CD4-positive, CD25-positive, alpha-beta regulatory T cell (primary cell): ENCODE measurements at regions not wholly inside any gene's neighbourhood (a gene's known extent, or its start where the extent isn't known, plus 50 kb on each side); places are given as distances from the start of the nearest gene placed in this dataset.

ENCODE experiments used
- ATAC-seq, 2 donors: fragments of 150-1000 bp; cut with Tn5 transposase; one replicate each; pipeline ENCODE4 v1.10.0; 2021; ENCODE audit warnings: low read depth in 2 of 2, moderate number of reproducible peaks in 2 of 2, moderate library complexity in 1 of 2
- DNase-seq, 3 donors: peaks; one replicate each; pipeline versions ENCODE4 v3.0.0 to v3.0.0-alpha.2; 2012 to 2022; ENCODE audit warnings: mixed read lengths in 1 of 3
- H3K27ac ChIP-seq: one replicate; pipeline ENCODE4 v1.7.0; 2013; ENCODE audit warnings: mild to moderate bottlenecking, low read length; ENCODE audit not compliant: insufficient read depth, poor library complexity, severe bottlenecking
- H3K27me3 ChIP-seq: one replicate; pipeline ENCODE4 v1.7.0; 2013; ENCODE audit warnings: low read length; ENCODE audit not compliant: control insufficient read depth, insufficient read depth
- H3K36me3 ChIP-seq: one replicate; pipeline ENCODE4 v1.7.0; 2013; ENCODE audit warnings: mild to moderate bottlenecking, low read length, moderate library complexity; ENCODE audit not compliant: control insufficient read depth, insufficient read depth
- H3K4me1 ChIP-seq: 2 replicates; pipeline ENCODE4 v1.7.0; 2013; ENCODE audit warnings: mild to moderate bottlenecking, low read length; ENCODE audit not compliant: insufficient read depth, control insufficient read depth, poor library complexity, severe bottlenecking
- H3K4me3 ChIP-seq: one replicate; pipeline ENCODE4 v1.7.0; 2013; ENCODE audit warnings: low read depth, mild to moderate bottlenecking, low read length, moderate library complexity
- H3K9me3 ChIP-seq, 2 experiments: 1 replicate in 1 of 2; 2 replicates in 1 of 2; pipeline ENCODE4 v1.7.0; 2013; ENCODE audit warnings: low read length in 2 of 2, mild to moderate bottlenecking in 1 of 2, moderate library complexity in 1 of 2; ENCODE audit not compliant: control insufficient read depth in 2 of 2
- H3K27ac Mint-ChIP-seq, 3 donors: one replicate each; pipeline ENCODE4 v1.8.0; 2020 to 2022; ENCODE audit warnings: mild to moderate bottlenecking in 3 of 3, mixed read lengths in 3 of 3, moderate library complexity in 2 of 3
- H3K27me3 Mint-ChIP-seq: one replicate; pipeline ENCODE4 v1.8.0; 2022; ENCODE audit warnings: mild to moderate bottlenecking, mixed read lengths
- H3K36me3 Mint-ChIP-seq: one replicate; pipeline ENCODE4 v1.8.0; 2020; ENCODE audit warnings: mixed read lengths
- H3K4me1 Mint-ChIP-seq, 4 donors: one replicate each; pipeline ENCODE4 v1.8.0; 2020 to 2022; ENCODE audit warnings: mixed read lengths in 4 of 4, mild to moderate bottlenecking in 1 of 4
- H3K4me3 Mint-ChIP-seq, 4 donors: one replicate each; pipeline ENCODE4 v1.8.0; 2020 to 2022; ENCODE audit warnings: mild to moderate bottlenecking in 4 of 4, mixed read lengths in 4 of 4, moderate library complexity in 3 of 4
- H3K9me3 Mint-ChIP-seq, 7 donors: one replicate each; pipeline ENCODE4 v1.8.0; 2020 to 2022; ENCODE audit warnings: mixed read lengths in 7 of 7, mild to moderate bottlenecking in 3 of 7, moderate library complexity in 2 of 7

DNA sequence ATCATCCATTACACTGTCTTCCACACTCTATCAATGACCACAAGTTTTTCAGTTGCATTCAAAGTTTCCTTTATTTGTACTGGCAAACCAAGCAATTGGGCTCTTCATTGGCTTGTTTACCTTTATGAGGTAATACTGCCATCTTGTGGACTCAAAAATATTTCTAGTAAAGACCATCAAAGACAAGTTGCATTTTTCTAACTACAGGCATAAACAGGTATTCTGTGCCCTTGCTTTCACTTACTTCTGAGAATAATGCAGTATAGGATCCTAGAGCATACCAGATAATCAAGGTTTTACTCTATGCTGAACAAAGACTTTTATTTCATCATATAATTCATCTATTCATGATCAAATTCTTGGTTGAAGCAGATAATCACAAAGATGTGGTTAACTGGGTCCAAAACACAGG, 173.7 kb upstream of the POU5F2 start:
- ATAC-seq = peak in 1 of 2 donors; percentile 42
- H3K4me1 Mint-ChIP-seq = peaks cover 0 to 5% (median 0%) of the 10 kb centered on the region in 4 donors
- no peak overlapping the region for H3K27ac Mint-ChIP-seq
- H3K27me3 ChIP-seq = no peaks in the 10 kb centered on the region
- H3K4me1 ChIP-seq = no peaks in the 10 kb centered on the region
- H3K27ac ChIP-seq = no peak overlapping the region
- H3K9me3 ChIP-seq = no peaks in the 10 kb centered on the region
- H3K27me3 Mint-ChIP-seq = no peaks in the 10 kb centered on the region
- H3K36me3 Mint-ChIP-seq = peaks cover 6% of the 10 kb centered on the region
- no peak overlapping the region for H3K4me3 Mint-ChIP-seq
- no peak overlapping the region for H3K4me3 ChIP-seq
- H3K9me3 Mint-ChIP-seq = no peaks in the 10 kb centered on the region
- DNase-seq = peak in 2 of 3 donors; percentile 39 to 64
- H3K36me3 ChIP-seq = no peaks in the 10 kb centered on the region

DNA sequence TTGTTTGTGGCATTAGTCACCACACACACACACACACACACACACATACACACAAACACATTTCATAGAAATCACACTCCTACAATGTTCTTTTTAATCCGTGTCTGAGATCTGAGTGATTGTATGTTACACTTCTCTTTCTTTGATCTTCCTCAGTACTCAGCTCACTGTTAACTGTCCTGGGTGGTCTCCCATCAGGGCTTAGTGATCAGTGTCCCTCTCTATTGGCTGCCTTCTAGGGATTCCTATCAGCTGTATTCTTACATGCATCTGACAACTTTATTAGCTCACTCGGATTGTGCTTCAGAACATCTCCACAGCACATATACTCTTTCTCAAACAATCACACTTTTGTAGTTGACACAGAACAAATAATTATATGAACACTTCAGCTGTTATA, 170.2 kb upstream of the POU5F2 start:
- DNase-seq (no peak), ATAC-seq (no peak)
- Mint-ChIP-seq H3K27ac (no peak overlapping the region), H3K4me3 (no peak overlapping the region), H3K27me3 (no peaks in the 10 kb centered on the region), H3K4me1 (peaks cover 0 to 5% (median 1%) of the 10 kb centered on the region in 4 donors), H3K9me3 (no peaks in the 10 kb centered on the region), H3K36me3 (peaks cover 3% of the 10 kb centered on the region)
- Histone ChIP-seq H3K36me3 (no peaks in the 10 kb centered on the region), H3K4me3 (no peak overlapping the region), H3K27me3 (no peaks in the 10 kb centered on the region), H3K9me3 (no peaks in the 10 kb centered on the region), H3K4me1 (no peaks in the 10 kb centered on the region), H3K27ac (no peak overlapping the region)

DNA sequence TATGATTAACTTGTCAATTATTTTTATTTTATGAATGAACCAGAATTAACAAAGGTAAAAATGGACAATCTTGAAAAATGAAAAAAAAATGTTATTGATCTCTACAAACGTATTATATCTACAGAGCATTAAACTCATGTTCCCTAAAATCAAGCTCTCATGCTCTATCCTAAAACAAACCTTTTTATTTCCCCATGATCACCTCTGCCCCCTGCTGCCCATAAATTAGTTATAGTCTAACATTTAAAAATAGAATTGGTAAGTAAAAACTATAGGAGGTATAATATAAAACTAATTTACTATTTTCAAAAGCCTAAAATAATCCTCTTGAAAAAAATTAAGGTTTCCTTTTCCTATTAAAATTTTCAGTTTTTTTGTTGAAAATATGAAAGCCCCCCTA, 168.0 kb upstream of the POU5F2 start:
- no peaks in the 10 kb centered on the region for H3K9me3 Mint-ChIP-seq
- no peak overlapping the region for H3K4me3 ChIP-seq
- peaks cover 0 to 9% (median 3%) of the 10 kb centered on the region in 4 donors for H3K4me1 Mint-ChIP-seq
- DNase-seq = peak in 1 of 3 donors; percentile 13
- H3K27me3 ChIP-seq = no peaks in the 10 kb centered on the region
- H3K36me3 Mint-ChIP-seq = no peaks in the 10 kb centered on the region
- H3K36me3 ChIP-seq = no peaks in the 10 kb centered on the region
- H3K27ac Mint-ChIP-seq = no peak overlapping the region
- no peaks in the 10 kb centered on the region for H3K9me3 ChIP-seq
- no peaks in the 10 kb centered on the region for H3K4me1 ChIP-seq
- no peak overlapping the region for H3K27ac ChIP-seq
- no peak overlapping the region for H3K4me3 Mint-ChIP-seq
- no peak for ATAC-seq
- H3K27me3 Mint-ChIP-seq = no peaks in the 10 kb centered on the region

DNA sequence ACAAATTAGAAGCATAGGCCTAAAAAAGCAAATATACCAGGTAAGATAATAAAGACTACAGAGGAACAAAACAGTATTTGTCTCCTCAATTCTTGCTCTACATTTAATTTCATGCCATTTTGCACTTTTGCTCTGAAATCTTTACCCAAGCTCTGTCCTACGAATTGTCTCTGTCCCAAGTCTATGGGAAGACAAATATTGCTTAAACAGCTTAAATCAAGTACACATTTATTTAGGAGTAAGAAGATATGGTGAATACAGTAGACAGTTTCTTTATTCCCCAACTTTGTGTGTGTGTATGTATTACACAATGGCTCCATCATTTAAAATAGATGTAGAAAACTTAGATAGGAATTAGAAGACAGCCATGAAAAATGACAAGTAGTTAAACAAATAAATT, 163.5 kb upstream of the POU5F2 start:
- H3K4me3 ChIP-seq = no peak overlapping the region
- Mint-ChIP-seq H3K9me3 (no peaks in the 10 kb centered on the region), H3K36me3 (no peaks in the 10 kb centered on the region), H3K4me1 (peaks cover 0 to 6% (median 3%) of the 10 kb centered on the region in 4 donors), H3K27me3 (no peaks in the 10 kb centered on the region), H3K4me3 (no peak overlapping the region), H3K27ac (no peak overlapping the region)
- no peaks in the 10 kb centered on the region for H3K27me3 ChIP-seq
- no peak overlapping the region for H3K27ac ChIP-seq
- no peaks in the 10 kb centered on the region for H3K36me3 ChIP-seq
- H3K9me3 ChIP-seq = no peaks in the 10 kb centered on the region
- no peaks in the 10 kb centered on the region for H3K4me1 ChIP-seq
- DNase-seq = no peak
- no peak for ATAC-seq

DNA sequence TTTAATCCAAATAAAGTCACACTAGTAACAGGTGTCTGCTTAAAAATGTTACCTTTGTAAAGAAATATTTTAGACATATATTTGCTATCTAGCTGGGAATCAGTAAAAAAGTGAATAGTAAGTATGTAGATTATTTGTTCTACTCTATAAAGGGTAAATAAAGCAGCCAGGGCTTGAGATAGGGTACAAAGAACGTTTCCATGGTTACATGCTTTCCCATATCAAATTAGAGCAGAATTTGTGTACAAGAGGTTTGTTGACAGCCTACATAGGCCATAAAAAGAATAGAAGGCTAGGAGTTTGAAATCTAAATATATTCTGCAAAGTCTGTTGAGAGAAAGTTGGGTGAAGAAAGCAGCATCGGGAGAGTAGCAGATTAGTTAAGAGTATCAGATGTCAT, 160.9 kb upstream of the POU5F2 start:
- Mint-ChIP-seq H3K27me3 (no peaks in the 10 kb centered on the region), H3K36me3 (no peaks in the 10 kb centered on the region), H3K9me3 (no peaks in the 10 kb centered on the region), H3K27ac (no peak overlapping the region), H3K4me1 (peaks cover 0 to 6% (median 3%) of the 10 kb centered on the region in 4 donors), H3K4me3 (no peak overlapping the region)
- Histone ChIP-seq H3K4me1 (no peaks in the 10 kb centered on the region), H3K27me3 (no peaks in the 10 kb centered on the region), H3K9me3 (no peaks in the 10 kb centered on the region), H3K36me3 (no peaks in the 10 kb centered on the region), H3K27ac (no peak overlapping the region), H3K4me3 (no peak overlapping the region)
- no peak for ATAC-seq
- no peak for DNase-seq

DNA sequence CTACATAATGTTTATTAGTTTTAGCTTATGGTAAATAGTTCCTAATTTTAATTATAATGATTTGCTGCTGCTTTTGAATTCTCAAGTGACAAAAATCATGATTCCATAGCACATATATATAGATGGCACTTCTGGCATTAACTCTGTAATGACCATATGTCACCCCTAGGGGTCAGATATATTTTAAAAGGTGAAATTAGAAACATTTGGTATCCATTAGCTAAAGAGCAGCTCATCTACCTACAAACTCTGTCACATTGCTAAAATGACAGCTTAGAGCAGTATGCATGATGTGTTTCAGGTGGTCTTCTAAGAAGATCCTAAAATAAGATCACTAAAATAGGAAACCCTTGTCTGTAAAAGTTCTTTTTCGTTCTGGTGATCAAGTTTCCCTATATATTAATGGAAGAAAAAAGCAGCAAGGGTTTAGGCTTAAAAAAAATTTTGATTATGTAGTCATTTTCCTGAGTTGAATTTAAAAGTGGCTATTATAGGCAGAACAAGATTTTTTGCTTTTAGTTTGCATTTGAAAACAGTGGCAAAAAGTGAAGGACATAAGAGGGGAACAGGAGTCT, 157.7 kb upstream of the POU5F2 start:
- no peaks in the 10 kb centered on the region for H3K9me3 ChIP-seq
- DNase-seq (peak in 1 of 3 donors; percentile 23), ATAC-seq (no peak)
- Mint-ChIP-seq H3K4me1 (peaks cover 0 to 2% (median 0%) of the 10 kb centered on the region in 4 donors), H3K27me3 (no peaks in the 10 kb centered on the region), H3K36me3 (no peaks in the 10 kb centered on the region), H3K27ac (no peak overlapping the region), H3K4me3 (no peak overlapping the region), H3K9me3 (no peaks in the 10 kb centered on the region)
- H3K4me3 ChIP-seq = no peak overlapping the region
- H3K27ac ChIP-seq = no peak overlapping the region
- H3K4me1 ChIP-seq = no peaks in the 10 kb centered on the region
- no peaks in the 10 kb centered on the region for H3K27me3 ChIP-seq
- H3K36me3 ChIP-seq = no peaks in the 10 kb centered on the region

DNA sequence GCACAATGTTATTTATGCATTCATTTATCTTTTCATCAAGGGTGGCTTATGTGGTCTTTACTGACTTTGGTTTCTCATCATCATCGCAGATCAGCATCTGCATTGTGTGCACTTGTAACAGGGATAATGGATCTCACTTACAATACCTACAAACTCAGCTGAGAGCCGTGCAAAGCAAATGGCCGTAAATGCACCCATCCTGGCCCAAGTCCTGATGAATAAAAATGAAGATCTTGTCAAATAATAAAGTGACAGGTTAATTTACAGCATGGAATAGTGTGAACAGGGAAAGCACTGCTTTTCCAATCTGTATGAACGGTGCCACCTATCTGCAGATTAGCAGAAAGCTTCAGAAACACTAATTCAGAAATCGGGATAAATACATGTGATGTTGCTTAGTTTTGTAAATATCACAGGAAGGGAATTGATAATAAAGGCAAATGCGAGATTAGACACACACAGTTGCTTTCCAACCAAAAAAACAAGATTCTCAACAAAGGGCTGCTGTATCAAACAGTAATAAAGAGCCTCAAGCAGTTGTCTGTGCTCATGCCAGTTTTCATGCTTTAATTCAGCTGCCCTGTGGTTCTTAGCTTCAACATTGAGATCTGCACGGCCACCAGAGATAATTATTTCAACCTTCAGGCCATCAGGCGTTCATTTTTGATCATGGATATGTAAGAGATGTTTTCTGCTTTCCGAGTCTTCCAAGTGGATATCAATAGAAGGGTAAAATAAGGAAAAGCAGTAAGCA, 153.4 kb upstream of the POU5F2 start:
- Mint-ChIP-seq H3K4me1 (peaks cover 2 to 7% (median 4%) of the 10 kb centered on the region in 4 donors), H3K27ac (peak overlapping the region in 1 of 3 donors; percentile 38), H3K9me3 (no peaks in the 10 kb centered on the region)

DNA sequence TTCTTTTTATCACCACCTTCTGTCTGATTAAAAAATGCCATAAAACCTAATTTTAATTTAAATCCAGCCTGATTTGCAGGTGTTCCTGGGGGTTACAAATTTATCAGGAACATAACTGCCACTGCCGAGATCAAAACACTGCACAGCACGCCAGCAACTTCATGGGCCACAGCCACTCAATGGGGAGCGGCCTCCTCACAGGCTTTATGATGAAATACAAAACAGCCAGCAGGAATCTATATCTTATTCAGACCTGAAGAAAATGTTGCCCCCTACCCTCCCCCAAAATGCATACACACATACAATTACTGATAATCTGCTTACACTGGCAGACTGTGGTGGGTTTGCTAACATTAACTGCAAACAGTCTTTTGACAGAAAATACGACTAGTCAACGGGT, 151.7 kb upstream of the POU5F2 start:
- Histone ChIP-seq H3K27me3 (no peaks in the 10 kb centered on the region), H3K36me3 (no peaks in the 10 kb centered on the region), H3K4me3 (no peak overlapping the region), H3K9me3 (no peaks in the 10 kb centered on the region), H3K4me1 (no peaks in the 10 kb centered on the region), H3K27ac (no peak overlapping the region)
- H3K4me1 Mint-ChIP-seq = peaks cover 4 to 12% (median 6%) of the 10 kb centered on the region in 4 donors
- no peak for ATAC-seq
- no peak overlapping the region for H3K27ac Mint-ChIP-seq
- H3K36me3 Mint-ChIP-seq = no peaks in the 10 kb centered on the region
- H3K4me3 Mint-ChIP-seq = no peak overlapping the region
- DNase-seq = no peak
- no peaks in the 10 kb centered on the region for H3K27me3 Mint-ChIP-seq
- H3K9me3 Mint-ChIP-seq = no peaks in the 10 kb centered on the region

More for the DNA sequence above, 153.4 kb upstream of the POU5F2 start:
- no peaks in the 10 kb centered on the region for H3K36me3 Mint-ChIP-seq
- H3K9me3 ChIP-seq = no peaks in the 10 kb centered on the region
- no peaks in the 10 kb centered on the region for H3K4me1 ChIP-seq
- DNase-seq = no peak
- ATAC-seq = no peak
- H3K27ac ChIP-seq = no peak overlapping the region
- no peak overlapping the region for H3K4me3 Mint-ChIP-seq
- H3K27me3 ChIP-seq = no peaks in the 10 kb centered on the region
- no peaks in the 10 kb centered on the region for H3K36me3 ChIP-seq
- no peaks in the 10 kb centered on the region for H3K27me3 Mint-ChIP-seq
- no peak overlapping the region for H3K4me3 ChIP-seq
